Left ventricle myocardium superior (tissue), 1 donor: ENCODE measurements at regions not wholly inside any gene's neighbourhood (a gene's known extent, or its start where the extent isn't known, plus 50 kb on each side); places are given as distances from the start of the nearest gene placed in this dataset.
"Not testable (repeated sequence)": the region's sequence is repeated elsewhere in the genome, so short reads cannot be mapped to it uniquely, and the experiment has no call there.

Experiments
- ATAC-seq: fragments of 200-7000 bp; cut with Tn5 transposase; one replicate; pipeline ENCODE4 v1.9.1; 2020; ENCODE audit warnings: mild to moderate bottlenecking, moderate library complexity
- DNase-seq: peaks from one replicate; pipeline ENCODE4 v3.0.0-alpha.2; 2020
- intact Hi-C: fragments of 100-400 bp; cut with micrococcal nuclease; formaldehyde crosslinking; loops from one replicate; pipeline ENCODE4 v1.11.0; 2022
- donor health status: DM: no; HTN: yes; CAD: no; lungs with severe emphysema.

DNA sequence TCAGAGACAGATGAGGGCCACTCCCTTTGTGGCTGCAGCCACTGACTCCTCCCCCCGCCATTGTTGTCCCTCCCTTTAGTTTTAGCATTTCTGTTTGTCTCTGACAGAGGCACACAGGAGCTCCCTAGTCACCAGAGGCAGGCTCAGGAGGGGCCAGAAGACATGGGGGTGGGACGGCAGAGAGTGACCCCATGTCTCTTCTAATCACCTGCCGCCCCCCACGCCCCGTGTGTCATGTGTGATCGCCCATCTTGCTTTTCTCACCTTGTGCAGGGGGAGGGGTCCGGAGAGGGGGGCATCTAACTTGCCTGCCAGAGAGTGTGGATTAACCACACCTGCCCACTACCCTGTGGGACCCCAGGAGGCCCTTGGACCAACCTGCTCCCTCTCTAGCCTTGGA is 246.7 kb upstream of the TP53TG3C start:
- intact Hi-C loops, ATAC-seq, DNase-seq: not testable (repeated sequence)

DNA sequence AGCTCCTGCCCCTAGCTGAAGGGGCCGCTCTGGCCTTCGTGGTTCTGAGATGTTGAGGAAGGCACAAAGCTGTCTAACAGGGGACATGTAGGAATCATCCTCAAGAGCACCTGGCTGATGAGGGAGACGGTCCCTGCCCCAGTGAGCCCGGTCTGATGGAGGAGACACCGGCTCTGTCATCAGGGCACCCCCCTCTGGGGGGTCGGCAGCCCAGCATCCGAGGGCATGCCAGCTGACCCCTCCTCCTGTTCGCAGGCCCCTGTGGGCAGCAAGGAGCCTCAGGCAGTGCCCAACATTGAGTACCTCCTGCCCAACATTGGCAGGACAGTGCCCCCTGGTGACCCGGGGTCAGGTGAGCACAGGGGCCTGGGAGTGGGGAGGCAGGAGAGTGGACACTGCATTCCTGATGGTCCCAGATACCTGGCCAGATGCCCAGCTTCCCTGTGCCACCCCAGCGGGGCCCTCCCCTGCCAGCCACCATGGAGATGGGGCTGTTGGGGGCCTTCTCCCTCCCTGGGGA is 247.9 kb upstream of the TP53TG3C start:
- ATAC-seq, DNase-seq, intact Hi-C loops: not testable (repeated sequence)

DNA sequence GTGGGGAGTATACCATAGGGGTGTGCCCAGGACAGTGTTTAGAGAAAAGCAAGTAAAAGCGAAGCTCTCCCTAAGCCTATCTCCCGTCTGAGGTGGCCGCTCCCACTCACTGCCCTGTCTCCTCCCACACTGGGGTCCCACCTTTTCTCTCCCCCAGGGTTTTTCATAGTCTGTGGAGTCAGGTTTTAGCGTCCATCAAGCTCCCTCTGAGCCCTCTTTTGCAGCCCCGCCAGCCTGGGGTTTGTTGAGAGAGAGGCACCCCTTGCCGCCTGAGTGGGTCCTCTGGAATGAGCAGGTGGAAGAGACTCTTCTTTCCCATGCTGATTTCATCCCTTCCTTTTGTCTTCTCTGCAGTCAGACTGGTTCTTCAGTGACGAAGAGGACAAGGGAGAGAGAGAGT is 248.7 kb upstream of the TP53TG3C start:
- ATAC-seq, DNase-seq: not testable (repeated sequence)

DNA sequence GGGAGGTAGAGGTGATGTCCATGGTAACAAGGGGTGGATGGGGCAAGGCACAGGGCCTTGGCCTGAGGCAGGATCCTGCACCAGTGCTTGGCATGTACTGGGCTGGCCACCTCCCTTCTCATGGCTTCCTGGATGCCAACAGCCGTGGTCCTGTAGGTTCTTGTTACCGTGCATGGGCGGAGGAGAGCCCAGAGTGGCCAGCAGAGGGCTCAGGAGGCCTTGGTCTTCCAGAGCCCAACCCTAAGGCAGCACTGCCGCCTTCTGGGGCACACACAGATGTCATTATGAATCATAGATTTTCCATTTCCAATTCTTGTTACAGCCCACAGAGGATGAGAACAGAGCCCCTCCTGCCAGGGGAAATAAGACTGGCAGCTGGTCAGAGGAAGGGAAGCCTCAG is 254.2 kb upstream of the TP53TG3C start:
- ATAC-seq, intact Hi-C loops, DNase-seq: not testable (repeated sequence)

More for the DNA sequence above, 248.7 kb upstream of the TP53TG3C start:
- intact Hi-C loops: not testable (repeated sequence)

DNA sequence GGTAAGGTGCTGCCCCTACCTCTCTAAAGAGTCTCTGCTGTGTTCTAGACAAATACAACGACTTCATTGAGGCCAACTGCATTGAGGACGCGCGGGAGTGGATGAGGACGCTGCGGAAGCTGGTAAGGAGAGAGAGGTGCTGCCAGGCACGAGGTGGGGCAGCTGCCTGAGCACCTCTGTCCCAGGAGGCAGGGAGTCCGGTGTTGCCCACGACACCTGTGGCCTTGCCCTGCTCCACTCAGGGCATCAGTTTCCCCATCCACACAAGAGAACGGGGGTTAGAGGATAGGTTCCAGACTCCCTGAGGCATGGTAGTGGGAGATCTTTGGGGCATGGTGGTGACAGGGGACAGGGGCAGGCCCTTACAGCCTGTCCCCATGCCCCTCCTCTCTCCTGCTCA is 256.1 kb upstream of the TP53TG3C start:
- ATAC-seq, intact Hi-C loops, DNase-seq: not testable (repeated sequence)

DNA sequence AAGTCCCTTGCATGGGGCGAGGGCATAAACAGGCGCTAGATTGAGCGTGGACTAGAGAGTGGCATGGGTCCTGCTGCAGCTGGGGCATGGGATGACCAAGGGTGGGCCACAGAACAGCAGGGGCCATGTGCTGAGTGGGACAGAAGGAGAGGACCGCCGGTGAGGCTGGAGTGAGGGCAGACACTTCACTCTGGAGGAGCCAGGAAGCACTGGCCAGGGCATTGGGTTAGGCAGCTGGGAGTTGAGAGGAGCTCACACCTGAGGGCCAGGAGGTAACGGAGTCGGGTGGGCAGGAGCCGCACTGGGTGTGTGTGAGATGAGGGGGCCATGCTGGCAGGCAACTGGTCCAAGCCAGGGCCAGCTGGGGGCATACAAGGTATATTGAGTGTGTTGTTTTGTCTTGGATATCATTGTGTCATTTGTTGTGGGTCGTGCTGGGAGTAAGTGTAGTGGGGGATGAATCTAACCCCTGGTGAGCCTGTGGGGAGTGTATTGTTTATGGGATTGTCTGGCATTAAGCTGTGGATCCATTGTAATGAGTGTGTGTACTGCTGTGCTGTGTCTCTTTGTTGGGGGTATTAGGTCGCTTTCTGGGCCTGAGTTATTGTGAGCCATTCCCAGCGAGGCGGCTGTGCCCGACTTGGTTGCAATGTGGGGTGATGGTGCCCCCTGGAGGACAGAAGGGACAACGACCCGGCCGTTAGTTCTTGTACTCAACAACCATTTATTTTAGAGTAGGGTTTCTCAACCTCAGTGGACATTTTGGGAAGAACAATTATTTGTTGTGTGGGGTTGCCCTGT is 256.5 kb upstream of the TP53TG3 start:
- intact Hi-C loops: not testable (repeated sequence)
- peak; percentile 64 for ATAC-seq
- DNase-seq: peak; percentile 43

DNA sequence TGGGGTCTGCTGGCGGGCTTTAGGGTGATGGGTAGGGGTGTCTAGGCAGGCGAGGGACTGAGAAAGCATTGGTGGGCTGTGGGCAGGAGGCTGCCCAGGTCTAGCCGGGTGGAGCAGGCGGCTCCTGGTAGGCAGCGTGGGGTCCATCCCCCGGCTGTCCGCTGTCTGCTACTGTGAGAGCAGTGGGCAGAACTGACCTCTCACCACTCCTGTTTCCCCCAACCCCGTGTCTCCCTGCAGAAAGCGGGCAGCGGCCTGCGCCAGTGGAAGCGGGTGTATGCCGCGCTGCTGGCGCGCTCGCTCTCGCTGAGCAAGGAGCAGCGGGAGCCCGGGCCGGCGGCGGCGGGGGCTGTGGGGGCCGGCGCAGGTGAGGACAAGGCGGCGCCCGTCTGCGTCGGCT is 249.2 kb upstream of the TP53TG3 start:
- ATAC-seq, DNase-seq, intact Hi-C loops: not testable (repeated sequence)

DNA sequence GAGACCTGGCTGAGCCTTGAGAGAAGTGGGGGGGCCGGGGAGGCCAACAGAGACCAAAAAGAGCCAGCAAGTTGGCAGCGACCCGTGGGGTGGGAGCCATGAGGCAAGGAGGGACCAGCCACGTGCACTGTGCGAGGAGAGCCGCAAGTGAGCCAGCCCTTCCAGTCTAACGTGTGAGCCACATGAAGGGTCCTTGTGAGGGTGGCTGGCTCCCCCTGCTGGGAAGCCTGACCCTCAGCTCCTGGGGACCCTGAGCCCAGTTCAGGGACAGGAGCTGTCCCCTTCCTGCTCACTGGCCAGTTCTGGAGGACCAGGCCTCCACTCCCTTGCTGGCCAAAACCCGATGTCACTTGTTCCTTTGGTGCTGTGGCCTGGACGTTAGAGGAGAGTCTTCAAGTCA is 246.6 kb upstream of the TP53TG3 start:
- intact Hi-C loops, ATAC-seq, DNase-seq: not testable (repeated sequence)

DNA sequence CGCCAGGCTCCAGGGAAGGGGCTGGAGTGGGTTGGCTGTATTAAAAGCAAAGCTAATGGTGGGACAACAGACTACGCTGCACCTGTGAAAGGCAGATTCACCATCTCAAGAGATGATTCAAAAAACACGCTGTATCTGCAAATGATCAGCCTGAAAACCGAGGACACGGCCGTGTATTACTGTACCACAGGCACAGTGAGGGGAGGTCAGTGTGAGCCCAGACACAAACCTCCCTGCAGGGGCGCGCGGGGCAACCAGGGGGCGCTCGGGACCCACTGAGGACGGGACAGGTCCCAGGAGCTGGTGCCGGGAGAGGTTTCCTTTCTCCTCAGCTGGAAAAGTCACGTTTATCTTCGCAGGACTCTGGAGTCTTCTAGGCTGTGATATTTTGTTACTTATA is 239.4 kb upstream of the TP53TG3 start:
- not testable (repeated sequence) for DNase-seq

DNA sequence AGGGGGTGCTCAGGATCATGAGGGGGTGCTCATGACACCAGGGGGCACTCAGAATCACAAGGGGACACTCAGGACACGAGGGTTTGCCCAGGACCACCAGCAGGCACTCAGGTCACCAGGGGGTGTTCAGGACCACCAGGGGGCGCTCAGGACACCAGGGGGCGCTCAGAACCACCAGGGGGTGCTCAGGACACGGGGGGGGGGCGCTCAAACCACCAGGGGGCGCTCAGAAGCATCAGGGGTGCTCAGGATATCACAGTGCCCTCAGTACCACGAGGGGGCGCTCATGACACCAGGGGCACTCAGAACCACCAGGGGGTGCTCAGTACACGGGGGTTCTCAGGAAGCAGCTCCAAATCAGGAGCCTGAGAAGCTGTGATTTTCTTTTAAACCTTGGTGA is 221.8 kb upstream of the TP53TG3 start:
- ATAC-seq, intact Hi-C loops, DNase-seq: not testable (repeated sequence)

More for the DNA sequence above, 239.4 kb upstream of the TP53TG3 start:
- ATAC-seq, intact Hi-C loops: not testable (repeated sequence)

DNA sequence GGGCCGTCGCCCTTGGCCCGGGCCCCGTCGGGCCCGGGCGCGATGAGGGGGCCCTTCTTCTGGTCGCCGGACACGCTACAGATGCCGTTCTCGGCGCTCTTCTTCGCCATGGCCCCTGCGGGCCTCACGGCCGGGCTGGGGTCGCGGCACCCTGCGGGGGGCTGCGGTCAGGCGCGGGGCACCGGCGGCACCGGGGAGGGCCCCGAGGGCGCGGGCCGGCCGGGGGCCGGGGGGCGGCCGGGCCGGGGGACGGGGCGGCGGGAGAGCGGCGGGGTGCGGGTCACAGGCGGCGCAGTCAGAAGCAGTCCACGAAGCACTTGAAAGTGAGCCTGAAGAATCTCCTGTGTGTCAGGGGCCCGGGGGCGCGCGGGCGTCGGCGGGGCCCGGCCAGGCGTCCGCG is 209.4 kb upstream of the TP53TG3 start:
- ATAC-seq, DNase-seq, intact Hi-C loops: not testable (repeated sequence)

DNA sequence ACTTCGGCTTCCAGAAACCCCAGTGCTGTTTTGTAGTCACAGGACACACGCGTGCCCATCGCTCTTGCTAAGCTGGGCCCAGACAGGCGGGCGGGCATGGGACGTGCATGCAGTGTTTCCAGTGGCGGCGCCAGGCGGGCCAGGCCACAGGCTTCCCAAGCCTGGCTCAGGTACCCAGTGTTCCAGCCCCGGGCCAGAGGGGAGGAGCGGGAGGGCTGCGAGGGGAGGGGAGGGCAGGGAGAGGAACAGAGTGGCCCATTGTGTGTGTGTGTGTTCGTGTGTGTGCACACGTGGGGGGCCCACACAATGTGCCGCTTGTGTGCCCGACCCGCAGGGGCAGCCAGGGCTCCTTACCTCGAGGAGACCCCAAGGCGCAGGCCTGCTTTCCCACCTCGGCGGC is 208.6 kb upstream of the TP53TG3 start:
- intact Hi-C loops, ATAC-seq, DNase-seq: not testable (repeated sequence)

DNA sequence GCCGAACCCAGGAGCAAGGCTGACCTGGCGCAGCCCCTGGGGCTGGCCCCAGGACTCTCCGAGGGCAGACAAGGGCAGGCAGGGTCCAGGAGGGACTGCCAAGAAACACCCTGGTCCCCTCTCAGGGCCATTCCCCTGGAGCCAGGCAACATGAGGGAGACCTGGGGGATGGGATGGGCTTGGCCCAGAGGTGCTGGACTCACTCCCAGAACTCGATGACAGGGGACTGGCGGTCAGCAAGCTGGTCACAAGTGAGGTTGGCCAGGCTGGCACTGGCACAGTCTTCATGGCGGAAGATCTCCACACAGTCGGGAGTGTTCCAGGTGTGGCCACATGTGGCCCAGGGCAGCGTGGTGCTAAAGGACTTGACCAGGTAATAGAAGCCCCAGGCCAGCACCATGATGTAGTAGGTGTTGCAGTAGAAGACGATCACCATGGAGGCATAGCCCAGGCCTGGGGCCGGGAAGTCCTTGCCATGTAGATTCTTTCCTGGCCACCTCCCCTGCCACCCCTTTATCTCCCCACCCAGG is 206.4 kb upstream of the TP53TG3 start:
- ATAC-seq (peak; percentile 96), DNase-seq (peak; percentile 39)
- intact Hi-C loops: not testable (repeated sequence)

DNA sequence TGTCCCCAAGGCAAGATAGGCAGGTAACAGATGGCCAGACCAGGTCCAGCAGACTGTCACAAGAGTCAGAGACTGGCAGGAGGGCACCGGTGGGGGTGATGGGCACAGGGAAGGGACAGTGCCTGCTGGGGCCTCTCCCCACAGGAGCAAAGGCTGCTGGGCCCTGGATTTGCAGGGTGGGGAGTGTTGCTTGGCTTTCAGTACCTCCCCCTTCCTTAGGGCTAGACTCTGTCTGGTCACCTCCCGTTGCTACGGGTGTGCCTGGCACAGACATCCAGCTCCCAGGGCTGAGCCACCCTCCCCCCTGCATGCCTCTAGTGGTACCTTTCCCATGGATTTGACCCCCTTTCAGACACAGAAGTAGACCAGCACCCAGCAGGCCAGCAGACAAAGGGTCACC is 205.7 kb upstream of the TP53TG3 start:
- ATAC-seq: peak; percentile 42
- DNase-seq, intact Hi-C loops: not testable (repeated sequence)

DNA sequence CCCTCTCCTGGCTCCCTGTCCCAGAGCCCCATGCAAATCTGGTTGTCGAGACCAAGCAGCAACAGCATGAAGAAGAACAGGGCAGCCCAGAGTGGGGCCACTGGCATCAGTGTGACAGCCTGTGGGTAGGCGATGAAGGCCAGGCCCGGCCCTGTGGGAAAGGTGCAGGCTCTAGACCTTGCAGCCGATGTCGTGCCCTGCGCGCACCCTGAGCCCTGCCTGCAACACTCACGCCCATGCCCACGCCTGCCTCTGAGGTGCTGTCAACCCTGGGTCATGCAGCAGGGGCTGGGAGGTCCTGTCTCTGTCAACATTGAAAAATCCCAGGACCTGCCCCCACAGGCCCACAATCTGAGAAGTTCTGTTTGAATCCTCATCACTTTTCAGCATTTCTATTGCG is 204.0 kb upstream of the TP53TG3 start:
- intact Hi-C loops, ATAC-seq, DNase-seq: not testable (repeated sequence)

DNA sequence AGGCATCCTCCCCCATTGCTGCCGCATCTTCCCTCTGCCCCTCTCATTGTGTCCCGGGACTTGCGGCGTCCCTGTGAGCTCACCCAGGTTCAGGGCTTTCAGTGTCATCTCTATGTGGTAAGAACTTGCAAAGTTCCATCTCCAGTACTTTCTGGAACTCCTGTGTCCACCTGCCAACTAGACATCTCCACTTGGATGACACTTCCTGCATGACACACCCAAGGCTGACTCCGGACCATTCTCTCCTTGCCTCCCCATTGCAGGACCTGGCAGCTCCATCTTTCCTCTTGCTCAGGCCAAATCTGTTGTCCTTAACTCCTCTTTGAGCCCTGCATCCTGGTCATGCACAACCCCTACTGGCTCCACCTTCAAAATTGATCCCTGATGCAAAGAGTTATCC is 200.8 kb upstream of the TP53TG3 start:
- DNase-seq, intact Hi-C loops, ATAC-seq: not testable (repeated sequence)

DNA sequence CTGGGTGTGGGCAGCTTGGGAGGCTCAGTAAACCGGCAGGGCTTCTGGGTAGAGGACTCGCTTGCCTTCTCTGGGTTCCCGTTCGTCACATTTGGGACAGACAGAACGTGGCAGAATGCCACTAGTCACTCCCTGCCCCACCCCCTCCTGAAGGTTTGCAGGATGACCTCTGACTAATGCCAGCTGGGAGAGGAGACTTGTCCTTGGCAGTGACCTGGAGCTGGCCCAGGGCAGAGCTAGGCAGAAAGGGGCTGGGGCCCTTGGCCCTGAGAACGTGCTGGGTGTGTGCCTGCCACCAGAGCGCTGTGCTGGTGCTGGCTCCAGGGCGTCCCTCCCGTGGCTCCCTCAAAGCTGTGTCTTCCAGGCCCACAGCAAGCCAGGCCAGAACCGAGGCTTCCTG is 197.8 kb upstream of the TP53TG3 start:
- intact Hi-C loops, DNase-seq: not testable (repeated sequence)
- ATAC-seq: peak; percentile 86

DNA sequence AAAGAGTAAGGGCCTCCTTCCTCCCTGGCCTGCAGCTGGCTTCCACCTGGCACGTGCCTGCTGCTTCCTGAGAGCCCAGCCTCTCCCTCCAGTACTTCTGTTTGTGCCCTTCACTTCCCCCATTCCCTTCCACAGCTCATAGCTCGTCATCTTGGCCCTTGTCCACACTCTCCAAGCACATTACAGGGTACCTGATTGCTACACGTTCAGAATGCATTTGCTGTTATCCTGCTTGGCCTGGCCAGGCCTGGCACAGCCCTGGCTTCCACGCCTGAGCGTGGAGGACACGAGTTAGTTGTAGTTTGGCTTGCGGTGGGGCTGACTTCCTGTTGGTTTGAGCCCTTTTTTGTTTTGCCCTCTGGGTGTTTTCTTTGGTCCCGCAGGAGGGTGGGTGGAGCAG is 197.2 kb upstream of the TP53TG3 start:
- ATAC-seq: peak; percentile 60

DNA sequence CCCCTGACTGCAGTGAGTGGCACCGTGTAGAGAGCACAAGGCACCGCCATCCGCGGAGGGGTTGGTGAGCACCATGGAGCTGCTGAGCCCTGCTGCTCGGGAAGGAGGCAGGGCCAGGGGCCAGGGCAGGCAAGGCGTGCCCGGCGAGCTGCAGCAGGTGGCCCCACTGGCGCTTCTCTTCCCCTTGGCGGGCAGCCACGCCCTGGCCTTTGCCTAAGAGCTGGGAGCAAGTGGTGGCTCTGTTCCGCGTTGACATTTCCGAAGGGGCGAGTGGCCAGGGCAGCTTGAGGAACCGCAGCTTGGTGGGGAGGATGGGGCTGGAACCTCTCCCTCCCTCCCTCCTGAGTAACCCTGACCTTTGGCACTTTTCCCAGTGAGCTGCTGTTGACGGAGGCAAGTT is 194.7 kb upstream of the TP53TG3 start:
- intact Hi-C loops, DNase-seq: not testable (repeated sequence)
- ATAC-seq: peak; percentile 32

More for the DNA sequence above, 197.2 kb upstream of the TP53TG3 start:
- DNase-seq, intact Hi-C loops: not testable (repeated sequence)

DNA sequence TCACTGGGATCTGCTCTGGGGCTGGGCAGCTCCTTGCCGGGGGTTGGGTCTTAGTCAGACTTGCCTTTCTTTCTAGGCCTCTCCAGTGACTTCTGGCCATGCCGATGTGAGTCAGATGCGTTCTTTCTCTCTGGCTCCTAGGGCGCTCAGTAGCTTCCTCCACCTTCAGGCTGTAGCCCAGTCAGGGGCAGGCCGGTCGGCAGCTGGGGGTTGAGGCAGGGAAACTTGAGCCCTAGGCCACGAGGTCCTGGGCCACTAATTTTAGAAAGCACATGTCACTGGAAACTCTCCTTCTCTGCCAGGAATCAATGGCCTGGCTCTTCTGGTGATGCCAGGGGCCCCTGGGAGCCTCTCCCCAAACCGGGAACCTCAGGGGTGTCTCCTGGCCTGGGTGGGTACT is 192.4 kb upstream of the TP53TG3 start:
- DNase-seq (peak; percentile 55), ATAC-seq (peak; percentile 67)
- intact Hi-C loops: not testable (repeated sequence)
